ENCODE measurements at regions not wholly inside any gene's neighbourhood (a gene's known extent, or its start where the extent isn't known, plus 50 kb on each side); places are given as distances from the start of the nearest gene placed in this dataset.

DNA sequence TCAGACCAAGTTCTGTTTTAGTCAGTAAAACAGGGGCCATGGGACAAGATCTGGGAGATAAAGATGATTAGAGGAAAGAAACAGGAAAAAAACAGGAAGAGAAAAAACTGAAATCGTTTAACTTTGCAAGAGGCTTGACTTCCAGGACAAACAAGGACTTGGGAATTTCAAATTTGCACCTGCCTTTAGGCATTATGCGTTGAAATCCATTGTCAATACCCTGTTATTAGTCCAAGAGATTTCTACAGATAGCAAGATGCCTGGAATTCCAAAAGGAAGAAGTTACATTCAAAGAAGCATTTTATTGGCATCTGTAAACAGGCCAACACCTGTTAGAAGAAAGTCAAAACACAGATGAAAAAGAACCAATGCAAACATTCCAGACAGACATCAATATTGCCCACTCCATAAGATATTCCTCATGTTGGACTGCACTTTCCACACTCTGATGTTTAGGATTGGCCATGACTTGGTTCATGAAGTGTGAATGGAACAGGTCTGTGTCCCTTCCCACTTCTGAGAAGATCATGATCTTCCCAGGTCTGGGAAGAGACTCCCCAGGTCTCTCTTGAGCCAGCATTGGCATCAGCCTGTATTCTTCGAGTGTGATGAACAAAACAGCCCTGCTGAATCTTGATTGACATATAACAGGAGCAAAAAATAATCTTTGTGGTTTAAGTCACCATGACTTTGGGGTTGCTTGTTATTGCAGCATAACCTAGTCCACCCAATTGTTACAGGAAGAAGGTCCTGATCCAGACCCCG lies 181.4 kb upstream of the FN1 start (continued):
- TF ChIP-seq, protein P1, sequence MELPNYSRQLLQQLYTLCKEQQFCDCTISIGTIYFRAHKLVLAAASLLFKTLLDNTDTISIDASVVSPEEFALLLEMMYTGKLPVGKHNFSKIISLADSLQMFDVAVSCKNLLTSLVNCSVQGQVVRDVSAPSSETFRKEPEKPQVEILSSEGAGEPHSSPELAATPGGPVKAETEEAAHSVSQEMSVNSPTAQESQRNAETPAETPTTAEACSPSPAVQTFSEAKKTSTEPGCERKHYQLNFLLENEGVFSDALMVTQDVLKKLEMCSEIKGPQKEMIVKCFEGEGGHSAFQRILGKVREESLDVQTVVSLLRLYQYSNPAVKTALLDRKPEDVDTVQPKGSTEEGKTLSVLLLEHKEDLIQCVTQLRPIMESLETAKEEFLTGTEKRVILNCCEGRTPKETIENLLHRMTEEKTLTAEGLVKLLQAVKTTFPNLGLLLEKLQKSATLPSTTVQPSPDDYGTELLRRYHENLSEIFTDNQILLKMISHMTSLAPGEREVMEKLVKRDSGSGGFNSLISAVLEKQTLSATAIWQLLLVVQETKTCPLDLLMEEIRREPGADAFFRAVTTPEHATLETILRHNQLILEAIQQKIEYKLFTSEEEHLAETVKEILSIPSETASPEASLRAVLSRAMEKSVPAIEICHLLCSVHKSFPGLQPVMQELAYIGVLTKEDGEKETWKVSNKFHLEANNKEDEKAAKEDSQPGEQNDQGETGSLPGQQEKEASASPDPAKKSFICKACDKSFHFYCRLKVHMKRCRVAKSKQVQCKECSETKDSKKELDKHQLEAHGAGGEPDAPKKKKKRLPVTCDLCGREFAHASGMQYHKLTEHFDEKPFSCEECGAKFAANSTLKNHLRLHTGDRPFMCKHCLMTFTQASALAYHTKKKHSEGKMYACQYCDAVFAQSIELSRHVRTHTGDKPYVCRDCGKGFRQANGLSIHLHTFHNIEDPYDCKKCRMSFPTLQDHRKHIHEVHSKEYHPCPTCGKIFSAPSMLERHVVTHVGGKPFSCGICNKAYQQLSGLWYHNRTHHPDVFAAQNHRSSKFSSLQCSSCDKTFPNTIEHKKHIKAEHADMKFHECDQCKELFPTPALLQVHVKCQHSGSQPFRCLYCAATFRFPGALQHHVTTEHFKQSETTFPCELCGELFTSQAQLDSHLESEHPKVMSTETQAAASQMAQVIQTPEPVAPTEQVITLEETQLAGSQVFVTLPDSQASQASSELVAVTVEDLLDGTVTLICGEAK (IDR thresholded peaks at IDR 0.05): no peak
- TF ChIP-seq, protein P1 (CRISPR knock-in tag; IDR thresholded peaks at IDR 0.05): no peak; the same call in 1 of the 2 replicates
- TF ChIP-seq ERF (CRISPR knock-in tag; IDR thresholded peaks at IDR 0.05) (peak; percentile 75), ZNF703 (CRISPR knock-in tag; IDR thresholded peaks at IDR 0.05; ENCODE audit: borderline replicate concordance) (0 out of 2 replicates have a peak, but pooled peaks have one; percentile 68), GZF1 (CRISPR knock-in tag; IDR thresholded peaks at IDR 0.05) (no peak), MAFG (CRISPR knock-in tag; IDR thresholded peaks at IDR 0.05) (no peak), ZBTB38 (CRISPR knock-in tag; IDR thresholded peaks at IDR 0.05) (no peak), ZNF354B (CRISPR knock-in tag; IDR thresholded peaks at IDR 0.05) (peak; percentile 83; the same call in 1 of the 2 replicates), ZNF230 (CRISPR knock-in tag; IDR thresholded peaks at IDR 0.05) (0 out of 2 replicates have a peak, but pooled peaks have one; percentile 60), ZNF782 (CRISPR knock-in tag; IDR thresholded peaks at IDR 0.05; ENCODE audit: borderline replicate concordance) (peak; percentile 96; the same call in 1 of the 2 replicates)
- TF ChIP-seq, protein P2, sequence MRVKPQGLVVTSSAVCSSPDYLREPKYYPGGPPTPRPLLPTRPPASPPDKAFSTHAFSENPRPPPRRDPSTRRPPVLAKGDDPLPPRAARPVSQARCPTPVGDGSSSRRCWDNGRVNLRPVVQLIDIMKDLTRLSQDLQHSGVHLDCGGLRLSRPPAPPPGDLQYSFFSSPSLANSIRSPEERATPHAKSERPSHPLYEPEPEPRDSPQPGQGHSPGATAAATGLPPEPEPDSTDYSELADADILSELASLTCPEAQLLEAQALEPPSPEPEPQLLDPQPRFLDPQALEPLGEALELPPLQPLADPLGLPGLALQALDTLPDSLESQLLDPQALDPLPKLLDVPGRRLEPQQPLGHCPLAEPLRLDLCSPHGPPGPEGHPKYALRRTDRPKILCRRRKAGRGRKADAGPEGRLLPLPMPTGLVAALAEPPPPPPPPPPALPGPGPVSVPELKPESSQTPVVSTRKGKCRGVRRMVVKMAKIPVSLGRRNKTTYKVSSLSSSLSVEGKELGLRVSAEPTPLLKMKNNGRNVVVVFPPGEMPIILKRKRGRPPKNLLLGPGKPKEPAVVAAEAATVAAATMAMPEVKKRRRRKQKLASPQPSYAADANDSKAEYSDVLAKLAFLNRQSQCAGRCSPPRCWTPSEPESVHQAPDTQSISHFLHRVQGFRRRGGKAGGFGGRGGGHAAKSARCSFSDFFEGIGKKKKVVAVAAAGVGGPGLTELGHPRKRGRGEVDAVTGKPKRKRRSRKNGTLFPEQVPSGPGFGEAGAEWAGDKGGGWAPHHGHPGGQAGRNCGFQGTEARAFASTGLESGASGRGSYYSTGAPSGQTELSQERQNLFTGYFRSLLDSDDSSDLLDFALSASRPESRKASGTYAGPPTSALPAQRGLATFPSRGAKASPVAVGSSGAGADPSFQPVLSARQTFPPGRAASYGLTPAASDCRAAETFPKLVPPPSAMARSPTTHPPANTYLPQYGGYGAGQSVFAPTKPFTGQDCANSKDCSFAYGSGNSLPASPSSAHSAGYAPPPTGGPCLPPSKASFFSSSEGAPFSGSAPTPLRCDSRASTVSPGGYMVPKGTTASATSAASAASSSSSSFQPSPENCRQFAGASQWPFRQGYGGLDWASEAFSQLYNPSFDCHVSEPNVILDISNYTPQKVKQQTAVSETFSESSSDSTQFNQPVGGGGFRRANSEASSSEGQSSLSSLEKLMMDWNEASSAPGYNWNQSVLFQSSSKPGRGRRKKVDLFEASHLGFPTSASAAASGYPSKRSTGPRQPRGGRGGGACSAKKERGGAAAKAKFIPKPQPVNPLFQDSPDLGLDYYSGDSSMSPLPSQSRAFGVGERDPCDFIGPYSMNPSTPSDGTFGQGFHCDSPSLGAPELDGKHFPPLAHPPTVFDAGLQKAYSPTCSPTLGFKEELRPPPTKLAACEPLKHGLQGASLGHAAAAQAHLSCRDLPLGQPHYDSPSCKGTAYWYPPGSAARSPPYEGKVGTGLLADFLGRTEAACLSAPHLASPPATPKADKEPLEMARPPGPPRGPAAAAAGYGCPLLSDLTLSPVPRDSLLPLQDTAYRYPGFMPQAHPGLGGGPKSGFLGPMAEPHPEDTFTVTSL (CRISPR knock-in tag; IDR thresholded peaks at IDR 0.05; ENCODE audit: borderline replicate concordance): peak; percentile 98
- TF ChIP-seq, protein P3, sequence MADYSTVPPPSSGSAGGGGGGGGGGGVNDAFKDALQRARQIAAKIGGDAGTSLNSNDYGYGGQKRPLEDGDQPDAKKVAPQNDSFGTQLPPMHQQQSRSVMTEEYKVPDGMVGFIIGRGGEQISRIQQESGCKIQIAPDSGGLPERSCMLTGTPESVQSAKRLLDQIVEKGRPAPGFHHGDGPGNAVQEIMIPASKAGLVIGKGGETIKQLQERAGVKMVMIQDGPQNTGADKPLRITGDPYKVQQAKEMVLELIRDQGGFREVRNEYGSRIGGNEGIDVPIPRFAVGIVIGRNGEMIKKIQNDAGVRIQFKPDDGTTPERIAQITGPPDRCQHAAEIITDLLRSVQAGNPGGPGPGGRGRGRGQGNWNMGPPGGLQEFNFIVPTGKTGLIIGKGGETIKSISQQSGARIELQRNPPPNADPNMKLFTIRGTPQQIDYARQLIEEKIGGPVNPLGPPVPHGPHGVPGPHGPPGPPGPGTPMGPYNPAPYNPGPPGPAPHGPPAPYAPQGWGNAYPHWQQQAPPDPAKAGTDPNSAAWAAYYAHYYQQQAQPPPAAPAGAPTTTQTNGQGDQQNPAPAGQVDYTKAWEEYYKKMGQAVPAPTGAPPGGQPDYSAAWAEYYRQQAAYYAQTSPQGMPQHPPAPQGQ (CRISPR knock-in tag; IDR thresholded peaks at IDR 0.05; ENCODE audit: borderline replicate concordance): no peak

Data from HepG2 (cell line).